OCI-LY1 (cell line): ENCODE measurements at regions not wholly inside any gene's neighbourhood (a gene's known extent, or its start where the extent isn't known, plus 50 kb on each side); places are given as distances from the start of the nearest gene placed in this dataset.

Experiments used
- H2AFZ ChIP-seq: fragments of 200-600 bp; sonication (generic), shearing (Covaris generic); 2 replicates; pipeline ENCODE4 v1.6.0; 2014; ENCODE audit warnings: antibody characterized with exemption, mild to moderate bottlenecking, low read length
- H3F3A ChIP-seq: fragments of 200-600 bp; sonication (generic), shearing (Covaris generic); 2 replicates; pipeline ENCODE4 v1.6.0; 2014; ENCODE audit warnings: mild to moderate bottlenecking, antibody characterized with exemption, low read length, moderate library complexity; ENCODE audit not compliant: insufficient read depth
- H3K27ac ChIP-seq: fragments of 200-600 bp; sonication (generic); 2 replicates; pipeline ENCODE4 v1.5.1; 2014; ENCODE audit warnings: low read length, mixed run types, mild to moderate bottlenecking, low read depth; ENCODE audit not compliant: poor library complexity, severe bottlenecking
- H3K27me3 ChIP-seq: fragments of 200-600 bp; sonication (generic); 2 replicates; pipeline ENCODE4 v1.6.0; 2014; ENCODE audit warnings: antibody characterized with exemption, mild to moderate bottlenecking, low read length, moderate library complexity; ENCODE audit not compliant: insufficient read depth
- H3K36me3 ChIP-seq: fragments of 200-600 bp; sonication (generic); 2 replicates; pipeline ENCODE4 v1.6.1; 2014; ENCODE audit warnings: mild to moderate bottlenecking, antibody characterized with exemption, low read length, moderate library complexity, mixed read lengths; ENCODE audit not compliant: insufficient read depth
- H3K4me1 ChIP-seq: fragments of 200-600 bp; sonication (generic); 2 replicates; pipeline ENCODE4 v1.5.1; 2014; ENCODE audit warnings: mild to moderate bottlenecking, low read length, moderate library complexity; ENCODE audit not compliant: insufficient read depth, severe bottlenecking
- H3K4me2 ChIP-seq: fragments of 200-600 bp; sonication (generic), shearing (Covaris generic); 2 replicates; pipeline ENCODE4 v1.6.1; 2014; ENCODE audit warnings: low read length
- H3K4me3 ChIP-seq: fragments of 200-600 bp; sonication (generic); 2 replicates; pipeline ENCODE4 v1.5.1; 2014; ENCODE audit warnings: low read length, low read depth, mild to moderate bottlenecking, mixed read lengths; ENCODE audit not compliant: poor library complexity, severe bottlenecking
- H3K79me2 ChIP-seq: fragments of 200-600 bp; shearing (Covaris generic); 2 replicates; pipeline ENCODE4 v1.6.1; 2016; ENCODE audit warnings: mixed run types, low read length, mixed read lengths; ENCODE audit not compliant: insufficient read depth
- H3K9ac ChIP-seq: fragments of 200-600 bp; sonication (generic), shearing (Covaris generic); 2 replicates; pipeline ENCODE4 v1.6.1; 2014; ENCODE audit warnings: mild to moderate bottlenecking, low read length, mixed read lengths
- H3K9me2 ChIP-seq: fragments of 200-600 bp; sonication (generic), shearing (Covaris generic); 2 replicates; pipeline ENCODE4 v1.6.1; 2014; ENCODE audit warnings: low read depth, mild to moderate bottlenecking, low read length, mixed read lengths
- H3K9me3 ChIP-seq: fragments of 200-600 bp; shearing (Covaris generic); 2 replicates; pipeline ENCODE4 v1.6.1; 2014; ENCODE audit warnings: low read length, mixed read lengths
- H4K20me1 ChIP-seq: fragments of 200-600 bp; sonication (generic), shearing (Covaris generic); 2 replicates; pipeline ENCODE4 v1.6.0; 2016; ENCODE audit warnings: mild to moderate bottlenecking, low read length; ENCODE audit not compliant: insufficient read depth
- CTCF ChIP-seq: fragments of 200-600 bp; sonication (generic), shearing (Covaris generic); IDR thresholded peaks from 2 replicates; pipeline ENCODE4 v1.5.1; 2017; ENCODE audit warnings: mild to moderate bottlenecking, antibody characterized with exemption, low read length, moderate library complexity, mixed read lengths
- EZH2 ChIP-seq: fragments of 200-600 bp; sonication (generic), shearing (Covaris generic); IDR thresholded peaks from 2 replicates; pipeline ENCODE4 v1.8.0; 2017; ENCODE audit warnings: borderline replicate concordance, mixed run types, mild to moderate bottlenecking, antibody characterized with exemption, low read length, moderate library complexity, mixed read lengths

GRCh38 chr2:108133457-108133856 is 106.3 kb upstream of the SULT1C3 start:
- H3K4me3 ChIP-seq: no peak overlapping the region
- no peaks in the 10 kb centered on the region for H3F3A ChIP-seq
- no peak overlapping the region for H3K9ac ChIP-seq
- no peaks in the 10 kb centered on the region for H3K36me3 ChIP-seq
- H3K4me2 ChIP-seq: no peak overlapping the region
- no peak overlapping the region for H3K27ac ChIP-seq
- no peak overlapping the region for H2AFZ ChIP-seq
- H4K20me1 ChIP-seq: no peaks in the 10 kb centered on the region
- H3K4me1 ChIP-seq: no peaks in the 10 kb centered on the region
- TF ChIP-seq EZH2 (no peak), CTCF (no peak)
- H3K27me3 ChIP-seq: no peaks in the 10 kb centered on the region
- H3K9me3 ChIP-seq: no peaks in the 10 kb centered on the region
- H3K79me2 ChIP-seq: no peaks in the 10 kb centered on the region
- H3K9me2 ChIP-seq: no peaks in the 10 kb centered on the region

GRCh38 chr2:108139521-108139920 is 100.2 kb upstream of the SULT1C3 start:
- no peaks in the 10 kb centered on the region for H3K27me3 ChIP-seq
- H3K4me3 ChIP-seq: no peak overlapping the region
- H3K9ac ChIP-seq: no peak overlapping the region
- no peaks in the 10 kb centered on the region for H3K4me1 ChIP-seq
- no peak overlapping the region for H2AFZ ChIP-seq
- no peaks in the 10 kb centered on the region for H3K36me3 ChIP-seq
- H3K79me2 ChIP-seq: no peaks in the 10 kb centered on the region
- no peaks in the 10 kb centered on the region for H3K9me3 ChIP-seq
- H3K4me2 ChIP-seq: no peak overlapping the region
- no peaks in the 10 kb centered on the region for H4K20me1 ChIP-seq
- no peaks in the 10 kb centered on the region for H3F3A ChIP-seq
- TF ChIP-seq EZH2 (no peak), CTCF (no peak)
- no peaks in the 10 kb centered on the region for H3K9me2 ChIP-seq
- no peak overlapping the region for H3K27ac ChIP-seq

- no peaks in the 10 kb centered on the region for H3K4me1 ChIP-seq
- H3K4me3 ChIP-seq: no peak overlapping the region
- no peaks in the 10 kb centered on the region for H3K79me2 ChIP-seq
- no peak overlapping the region for H3K4me2 ChIP-seq
- H2AFZ ChIP-seq: no peak overlapping the region
- no peaks in the 10 kb centered on the region for H3K9me3 ChIP-seq
- TF ChIP-seq EZH2: no peak
- TF ChIP-seq CTCF: no peak
- no peaks in the 10 kb centered on the region for H4K20me1 ChIP-seq
- no peak overlapping the region for H3K27ac ChIP-seq
- no peak overlapping the region for H3K9ac ChIP-seq
- H3F3A ChIP-seq: no peaks in the 10 kb centered on the region
- no peaks in the 10 kb centered on the region for H3K36me3 ChIP-seq
- H3K9me2 ChIP-seq: no peaks in the 10 kb centered on the region
- H3K27me3 ChIP-seq: no peaks in the 10 kb centered on the region
Observed at GRCh38 chr2:108145557-108146326, 94.0 kb upstream of the SULT1C3 start.
